NCI-H82 (cell line): ENCODE measurements at regions not wholly inside any gene's neighbourhood (a gene's known extent, or its start where the extent isn't known, plus 50 kb on each side); places are given as distances from the start of the nearest gene placed in this dataset.

Experiments used
- DNase-seq: peaks from one replicate; lab custom pipeline; 2025; lab: John Stamatoyannopoulos, UW

- no peak for DNase-seq
Measured at GRCh38 chr12:74685385-74685784, 147.8 kb downstream of the ATXN7L3B start.

DNA sequence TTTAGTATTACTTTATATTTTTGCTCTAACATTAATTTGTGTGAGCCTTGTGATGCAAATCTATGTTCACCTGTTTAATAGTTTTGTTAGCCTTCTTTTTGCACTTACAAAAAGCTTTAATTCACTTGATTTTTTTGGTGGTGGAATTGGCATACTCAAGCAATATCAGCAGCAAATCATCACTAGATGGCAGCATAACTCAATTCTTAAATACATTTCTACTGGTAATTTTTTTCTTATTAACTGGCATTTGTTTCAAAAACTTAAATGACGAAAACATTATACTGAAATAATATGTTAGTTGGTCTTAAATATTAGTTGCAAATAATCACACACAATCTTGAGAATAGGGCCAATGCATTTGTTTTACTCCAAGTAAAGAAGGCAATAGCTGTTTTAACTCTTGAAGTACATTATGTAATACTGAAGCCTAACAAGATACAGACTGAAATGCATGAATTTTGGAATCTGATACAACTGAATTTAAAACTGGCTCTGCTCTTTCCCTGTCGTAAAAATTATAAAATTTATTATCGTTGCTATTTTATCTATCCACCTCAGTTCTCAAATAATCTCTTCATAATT lies 151.5 kb downstream of the ATXN7L3B start:
- DNase-seq = peak; percentile 71

DNA sequence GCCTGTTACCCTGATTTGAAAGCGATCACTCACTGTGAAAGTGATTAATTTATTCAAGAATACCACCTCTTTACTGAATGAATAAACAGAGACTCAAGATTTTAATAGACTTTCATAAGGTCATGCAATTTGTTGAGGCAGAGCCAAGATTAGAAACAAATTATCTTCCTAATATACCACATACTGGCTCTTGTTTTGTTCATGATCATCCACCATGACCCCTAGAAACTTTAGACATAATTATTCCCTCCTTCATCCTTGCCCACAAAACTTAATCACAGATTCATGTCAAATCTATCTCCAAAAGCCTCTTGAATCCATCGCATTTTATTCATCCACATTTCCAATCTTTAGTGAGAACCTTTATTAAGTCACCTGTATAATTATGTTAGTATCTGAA lies 152.3 kb downstream of the ATXN7L3B start:
- DNase-seq = no peak

- DNase-seq = no peak
Measured at GRCh38 chr12:74719447-74719846, 181.8 kb downstream of the ATXN7L3B start.

DNA sequence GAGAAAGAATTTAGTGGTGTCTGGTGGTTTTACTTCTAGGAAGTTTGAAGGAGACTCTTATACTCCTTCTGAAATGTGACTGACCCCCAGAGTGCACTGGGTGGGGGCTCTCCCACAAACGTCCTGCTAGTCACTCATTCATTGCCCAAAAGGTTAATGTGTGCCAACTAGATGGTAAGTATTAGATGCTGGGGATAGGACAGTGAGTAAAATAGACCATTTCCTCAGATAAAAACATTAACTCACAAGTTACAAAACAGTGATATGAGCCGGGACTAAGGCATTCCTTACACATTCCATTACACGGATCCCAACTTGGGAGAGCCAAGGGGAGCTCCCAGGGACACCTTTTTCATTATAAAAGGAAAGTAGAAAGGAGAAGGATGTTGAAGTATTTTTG lies 185.1 kb downstream of the ATXN7L3B start:
- DNase-seq = no peak

DNA sequence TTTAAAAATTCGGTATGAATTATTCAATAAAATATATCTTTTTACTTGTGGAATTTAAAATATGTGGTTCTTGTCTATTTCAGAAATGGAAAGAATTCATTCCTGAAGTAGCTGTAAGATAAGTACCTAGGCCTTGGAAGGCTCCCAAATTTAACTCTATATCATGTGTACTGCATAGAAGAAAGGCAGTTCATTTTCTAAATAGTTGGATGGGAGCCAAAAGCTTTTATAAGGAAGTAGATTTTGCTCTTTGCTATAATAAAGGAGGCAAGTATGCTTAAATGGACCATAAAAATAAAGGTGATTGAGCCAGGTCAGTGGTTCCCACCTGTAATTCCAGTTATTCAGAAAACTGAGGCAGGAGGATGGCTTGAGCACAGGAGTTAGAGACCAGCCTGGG lies 187.5 kb downstream of the ATXN7L3B start:
- DNase-seq = no peak

- DNase-seq = no peak
Measured at GRCh38 chr12:74728006-74728405, 190.4 kb downstream of the ATXN7L3B start.

- peak; percentile 22 for DNase-seq
Measured at GRCh38 chr12:74732164-74732784, 194.6 kb downstream of the ATXN7L3B start.

- peak; percentile 90 for DNase-seq
Measured at GRCh38 chr12:74732826-74733225, 195.2 kb downstream of the ATXN7L3B start.

GRCh38 chr12:74741112-74741511 lies 203.5 kb downstream of the ATXN7L3B start:
- no peak for DNase-seq

GRCh38 chr12:74747305-74747704 lies 209.7 kb downstream of the ATXN7L3B start:
- DNase-seq = peak; percentile 35

DNA sequence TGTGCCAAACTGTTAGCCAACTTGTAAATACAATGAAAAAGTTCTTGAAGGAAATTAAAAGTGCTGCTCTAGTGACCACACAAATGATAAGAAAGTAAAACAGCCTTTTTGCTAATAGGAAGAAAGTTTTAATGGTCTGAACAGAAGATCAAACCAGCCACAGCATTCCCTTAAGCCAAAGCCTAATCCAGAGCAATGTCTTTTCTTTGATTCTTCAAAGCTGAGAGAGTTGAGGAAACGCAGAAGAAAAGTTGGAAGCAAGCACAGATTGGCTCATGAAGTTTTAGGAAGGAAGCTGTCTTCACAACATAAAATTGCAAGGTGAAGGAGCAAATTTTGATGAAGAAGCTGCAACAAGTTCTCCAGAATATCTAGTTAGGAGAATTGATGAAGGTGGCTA lies 213.8 kb downstream of the ATXN7L3B start:
- DNase-seq = no peak

GRCh38 chr12:74752215-74752614 lies 214.6 kb downstream of the ATXN7L3B start:
- DNase-seq = no peak

GRCh38 chr12:74770552-74770951 lies 232.9 kb downstream of the ATXN7L3B start:
- no peak for DNase-seq

- no peak for DNase-seq
Measured at GRCh38 chr12:74775276-74775675, 237.6 kb downstream of the ATXN7L3B start.

- DNase-seq = no peak
Measured at GRCh38 chr12:74776378-74776777, 238.7 kb downstream of the ATXN7L3B start.

DNA sequence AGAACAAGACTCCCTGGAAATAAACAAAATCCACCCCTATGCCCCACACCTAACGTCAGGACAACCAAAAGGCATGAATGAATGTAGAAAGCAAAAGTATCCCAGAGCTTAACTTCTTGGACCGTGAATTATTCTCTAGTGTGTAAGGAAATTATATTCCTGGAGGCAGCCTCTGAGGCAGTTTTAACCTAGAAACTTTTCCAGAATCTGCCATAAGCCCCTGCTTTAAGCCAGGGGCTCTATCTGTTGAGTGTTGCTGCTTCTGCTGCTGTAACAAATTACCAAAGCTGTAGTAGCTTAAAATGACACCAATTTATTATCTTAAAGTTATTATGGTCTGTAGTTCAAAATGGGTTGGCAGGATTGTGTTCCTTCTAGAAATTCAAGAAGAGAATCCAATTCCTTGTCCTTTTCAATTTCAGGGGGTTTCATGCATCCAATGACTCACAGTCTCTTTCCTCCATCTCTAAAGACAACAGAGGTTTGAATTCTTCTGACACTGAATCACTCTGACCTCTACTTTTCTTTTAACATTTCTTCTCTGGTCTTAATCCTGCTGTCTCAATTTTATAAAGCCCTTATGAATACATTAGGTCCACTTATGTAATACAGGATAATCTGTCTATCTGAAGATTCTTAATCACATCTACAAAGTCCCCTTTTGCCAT lies 242.7 kb downstream of the ATXN7L3B start:
- DNase-seq = peak; percentile 49

GRCh38 chr12:74780850-74781241 lies 243.2 kb downstream of the ATXN7L3B start:
- DNase-seq = peak; percentile 94

- DNase-seq = peak; percentile 23
Measured at GRCh38 chr12:74781991-74782485, 244.4 kb downstream of the ATXN7L3B start.

GRCh38 chr12:74790931-74791330 lies 253.3 kb downstream of the ATXN7L3B start:
- DNase-seq = no peak

GRCh38 chr12:74791365-74791764 lies 253.7 kb downstream of the ATXN7L3B start:
- DNase-seq = no peak

GRCh38 chr12:74794522-74794921 lies 256.9 kb downstream of the ATXN7L3B start:
- no peak for DNase-seq

- no peak for DNase-seq
Measured at GRCh38 chr12:74801625-74802024, 264.0 kb downstream of the ATXN7L3B start.
